Heart left ventricle (tissue), 13 donors: ENCODE measurements at regions not wholly inside any gene's neighbourhood (a gene's known extent, or its start where the extent isn't known, plus 50 kb on each side); places are given as distances from the start of the nearest gene placed in this dataset.

Experiments used
- POLR2A ChIP-seq, 2 donors: fragments of 450-650 bp; IDR thresholded peaks; one replicate each; pipeline ENCODE4 v1.6.1; 2017; ENCODE audit warnings: antibody characterized with exemption in 2 of 2, mild to moderate bottlenecking in 2 of 2, moderate library complexity in 2 of 2
- TF ChIP-seq, protein P1 (sequence below), 12 donors: fragments of 200-600 bp; sonication (generic) in 4 of 12; IDR thresholded peaks; one replicate each; pipeline versions ENCODE4 v1.5.0 to v1.8.0; 2018 to 2022; ENCODE audit warnings: antibody characterized with exemption in 12 of 12, mild to moderate bottlenecking in 5 of 12
- donor health status: ischemic (EF 13 %, LVEDD 7.1; RV severe dilation, severe dysfunction).
- donor health status: DM: no; HTN: yes; CAD: no.
- donor health status: DM: no; HTN: no; CAD: no.
- donor health status: ischemic (EF 25% LVEDD 6.9; RV normal size, moderate dysfunction).
- donor health status: ischemic (EF 25% LVEDD 5.7; RV mildly dilated, moderate dysfunction).
- donor health status: ischemic (EF 35%, LVEDD 5.7; RV mildly dilated, moderate dysfunction).
- donor health status: nonischemic (EF 11% LVEDD 7.7; RV severe dilation, severe dysfunction).
- donor health status: DM: yes; HTN: yes; CAD: no.
- donor health status: PGD.
- donor health status: ischemic (EF 29% LVEDD 5.4; RV normal size, mild dysfunction).
- donor health status: nonischemic (EF 23%, LVEDD 6.1; RV moderate dilation, normal function).

DNA sequence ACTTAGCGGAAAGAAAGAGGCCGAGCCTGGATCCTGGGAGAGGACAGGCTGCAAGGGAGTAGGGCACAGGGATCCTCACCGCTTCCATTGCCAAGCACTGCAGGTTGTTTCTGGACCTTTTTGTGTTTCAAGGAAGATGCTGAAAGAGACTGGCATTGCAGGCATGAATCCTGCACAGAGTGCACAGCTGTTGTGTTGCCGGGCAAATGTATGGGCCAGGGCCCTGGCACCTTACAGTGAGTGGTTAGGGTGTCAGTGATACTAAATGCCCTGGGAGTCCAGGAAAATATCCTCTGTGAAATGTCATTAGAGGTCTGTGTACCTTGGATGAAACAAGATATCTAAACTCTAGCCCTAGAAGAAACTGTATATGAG is 145.5 kb upstream of the FGGY start:
- TF ChIP-seq, protein P1, sequence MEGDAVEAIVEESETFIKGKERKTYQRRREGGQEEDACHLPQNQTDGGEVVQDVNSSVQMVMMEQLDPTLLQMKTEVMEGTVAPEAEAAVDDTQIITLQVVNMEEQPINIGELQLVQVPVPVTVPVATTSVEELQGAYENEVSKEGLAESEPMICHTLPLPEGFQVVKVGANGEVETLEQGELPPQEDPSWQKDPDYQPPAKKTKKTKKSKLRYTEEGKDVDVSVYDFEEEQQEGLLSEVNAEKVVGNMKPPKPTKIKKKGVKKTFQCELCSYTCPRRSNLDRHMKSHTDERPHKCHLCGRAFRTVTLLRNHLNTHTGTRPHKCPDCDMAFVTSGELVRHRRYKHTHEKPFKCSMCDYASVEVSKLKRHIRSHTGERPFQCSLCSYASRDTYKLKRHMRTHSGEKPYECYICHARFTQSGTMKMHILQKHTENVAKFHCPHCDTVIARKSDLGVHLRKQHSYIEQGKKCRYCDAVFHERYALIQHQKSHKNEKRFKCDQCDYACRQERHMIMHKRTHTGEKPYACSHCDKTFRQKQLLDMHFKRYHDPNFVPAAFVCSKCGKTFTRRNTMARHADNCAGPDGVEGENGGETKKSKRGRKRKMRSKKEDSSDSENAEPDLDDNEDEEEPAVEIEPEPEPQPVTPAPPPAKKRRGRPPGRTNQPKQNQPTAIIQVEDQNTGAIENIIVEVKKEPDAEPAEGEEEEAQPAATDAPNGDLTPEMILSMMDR (IDR thresholded peaks at IDR 0.05): no peak
- no peak for TF ChIP-seq POLR2A (IDR thresholded peaks at IDR 0.05)
